Small intestine (tissue), 7 donors: ENCODE measurements at regions not wholly inside any gene's neighbourhood (a gene's known extent, or its start where the extent isn't known, plus 50 kb on each side); places are given as distances from the start of the nearest gene placed in this dataset.
A peak's percentile ranks its signal among the peaks of the same experiment; 100 is the strongest.

Experiments
- DNase-seq, 2 donors: peaks; one replicate each; pipeline versions ENCODE4 v3.0.0 to v3.0.0-alpha.2; 2013
- FAIRE-seq: peaks from 2 replicates; lab custom pipeline; 2012; peaks lifted over from hg19 to GRCh38; lab: Jason Lieb, UNC
- H3K27ac ChIP-seq, 3 donors: one replicate each; pipeline ENCODE4 v1.5.1; 2013; ENCODE audit warnings: low read length in 2 of 3, mild to moderate bottlenecking in 2 of 3, control low read depth in 1 of 3, inconsistent platforms in 1 of 3, low read depth in 1 of 3, moderate library complexity in 1 of 3
- H3K27me3 ChIP-seq, 3 donors: one replicate each; pipeline ENCODE4 v1.6.1; 2013; ENCODE audit warnings: low read length in 3 of 3, inconsistent platforms in 1 of 3; ENCODE audit not compliant: control insufficient read depth in 3 of 3, insufficient read depth in 3 of 3
- H3K36me3 ChIP-seq, 3 donors: one replicate each; pipeline ENCODE4 v1.6.1; 2013; ENCODE audit warnings: low read length in 3 of 3, inconsistent platforms in 1 of 3, low read depth in 1 of 3, mild to moderate bottlenecking in 1 of 3, moderate library complexity in 1 of 3; ENCODE audit not compliant: control insufficient read depth in 3 of 3, insufficient read depth in 2 of 3
- H3K4me1 ChIP-seq, 3 donors: one replicate each; pipeline ENCODE4 v1.6.1; 2013; ENCODE audit warnings: low read length in 2 of 3, inconsistent platforms in 1 of 3, low read depth in 1 of 3, mild to moderate bottlenecking in 1 of 3, moderate library complexity in 1 of 3; ENCODE audit not compliant: control insufficient read depth in 3 of 3, insufficient read depth in 2 of 3
- H3K4me3 ChIP-seq, 3 donors: one replicate each; pipeline ENCODE4 v1.5.1; 2013; ENCODE audit warnings: low read length in 3 of 3, control low read depth in 1 of 3, inconsistent platforms in 1 of 3, low read depth in 1 of 3, mild to moderate bottlenecking in 1 of 3, moderate library complexity in 1 of 3
- H3K9me3 ChIP-seq, 2 donors: one replicate each; pipeline ENCODE4 v1.6.1; 2013; ENCODE audit warnings: low read depth in 1 of 2, low read length in 1 of 2; ENCODE audit not compliant: control insufficient read depth in 2 of 2, insufficient read depth in 1 of 2
- WGBS, 3 donors: extraction: QIAGEN DNeasy Blood & Tissue Kit; methylation state at CpG; one replicate each; pipeline ENCODE4 v1.1.7; 2013; 5-methylcytosine and 5-hydroxymethylcytosine counted together
- donor health status: healthy with polysubstance abuse.
- donor health status: control.
- donor health status: control.
- donor health status: Bipolar disorder and iron deficiency.
- donor health status: healthy.

GRCh38 chr5:175785681-175786080 is 85.7 kb upstream of the CPLX2 start:
- H3K4me3 ChIP-seq = no peak overlapping the region
- H3K4me1 ChIP-seq = no peaks in the 10 kb centered on the region
- no peaks in the 10 kb centered on the region for H3K36me3 ChIP-seq
- FAIRE-seq (no peak), DNase-seq (no peak)
- peaks cover 0 to 3% (median 0%) of the 10 kb centered on the region in 3 donors for H3K27me3 ChIP-seq
- no peaks in the 10 kb centered on the region for H3K9me3 ChIP-seq
- no peak overlapping the region for H3K27ac ChIP-seq

GRCh38 chr5:175788155-175788787 is 83.1 kb upstream of the CPLX2 start:
- H3K27me3 ChIP-seq = peaks cover 0 to 3% (median 0%) of the 10 kb centered on the region in 3 donors
- H3K9me3 ChIP-seq = no peaks in the 10 kb centered on the region
- no peaks in the 10 kb centered on the region for H3K36me3 ChIP-seq
- 61 to 80% (median 76%) methylated on average over 9 of the region's 9 CpGs for WGBS, 3 donors
- no peak overlapping the region for H3K4me3 ChIP-seq
- no peaks in the 10 kb centered on the region for H3K4me1 ChIP-seq
- DNase-seq = no peak
- FAIRE-seq = no peak
- no peak overlapping the region for H3K27ac ChIP-seq

- FAIRE-seq (no peak), DNase-seq (no peak)
- peaks cover 0 to 5% (median 0%) of the 10 kb centered on the region in 3 donors for H3K27me3 ChIP-seq
- no peaks in the 10 kb centered on the region for H3K36me3 ChIP-seq
- H3K4me3 ChIP-seq = no peak overlapping the region
- no peaks in the 10 kb centered on the region for H3K4me1 ChIP-seq
- H3K9me3 ChIP-seq = no peaks in the 10 kb centered on the region
- no peak overlapping the region for H3K27ac ChIP-seq
These were observed 81.7 kb upstream of the CPLX2 start for GRCh38 chr5:175789670-175790069.

- WGBS, 3 donors = 37 to 55% (median 43%) methylated on average over 4 of the region's 4 CpGs
These were observed 80.6 kb upstream of the CPLX2 start for GRCh38 chr5:175790796-175791195.

GRCh38 chr5:175795959-175796358 is 75.4 kb upstream of the CPLX2 start:
- peaks cover 3 to 21% (median 7%) of the 10 kb centered on the region in 3 donors for H3K27me3 ChIP-seq
- H3K36me3 ChIP-seq = no peaks in the 10 kb centered on the region
- H3K9me3 ChIP-seq = no peaks in the 10 kb centered on the region
- DNase-seq (no peak), FAIRE-seq (no peak)
- H3K27ac ChIP-seq = no peak overlapping the region
- H3K4me1 ChIP-seq = peaks cover 0 to 5% (median 0%) of the 10 kb centered on the region in 3 donors
- H3K4me3 ChIP-seq = no peak overlapping the region
- WGBS, 3 donors = 65 to 71% (median 71%) methylated on average over 3 of the region's 3 CpGs

More at GRCh38 chr5:175790796-175791195, 80.6 kb upstream of the CPLX2 start:
- no peak for FAIRE-seq
- DNase-seq = no peak
- H3K4me1 ChIP-seq = no peaks in the 10 kb centered on the region
- no peak overlapping the region for H3K27ac ChIP-seq
- peaks cover 0 to 5% (median under 1%) of the 10 kb centered on the region in 3 donors for H3K27me3 ChIP-seq
- no peaks in the 10 kb centered on the region for H3K36me3 ChIP-seq
- H3K9me3 ChIP-seq = no peaks in the 10 kb centered on the region
- H3K4me3 ChIP-seq = no peak overlapping the region

GRCh38 chr5:175796536-175797499 is 74.6 kb upstream of the CPLX2 start:
- Histone ChIP-seq H3K4me3 (no peak overlapping the region), H3K36me3 (no peaks in the 10 kb centered on the region), H3K4me1 (peaks cover 0 to 5% (median 0%) of the 10 kb centered on the region in 3 donors), H3K27me3 (peaks cover 3 to 21% (median 7%) of the 10 kb centered on the region in 3 donors), H3K27ac (peak overlapping the region in 1 of 3 donors; percentile 42), H3K9me3 (no peaks in the 10 kb centered on the region)
- WGBS, 3 donors = 2 to 6% (median 5%) methylated on average over 88 to 108 of the region's 108 CpGs
- FAIRE-seq (no peak), DNase-seq (peak; percentile 55 to 95)

GRCh38 chr5:175797521-175798038 is 73.8 kb upstream of the CPLX2 start:
- Histone ChIP-seq H3K27me3 (peaks cover 3 to 21% (median 7%) of the 10 kb centered on the region in 3 donors), H3K9me3 (no peaks in the 10 kb centered on the region), H3K27ac (peak overlapping the region in 1 of 3 donors; percentile 42), H3K4me1 (peaks cover 0 to 5% (median 0%) of the 10 kb centered on the region in 3 donors), H3K4me3 (no peak overlapping the region), H3K36me3 (no peaks in the 10 kb centered on the region)
- DNase-seq (peak in 1 of 2 donors; percentile 15), FAIRE-seq (no peak)
- 1 to 4% (median 2%) methylated on average over 27 of the region's 27 CpGs for WGBS, 3 donors

- H3K27me3 ChIP-seq = peaks cover 3 to 21% (median 8%) of the 10 kb centered on the region in 3 donors
- no peaks in the 10 kb centered on the region for H3K36me3 ChIP-seq
- H3K4me3 ChIP-seq = no peak overlapping the region
- WGBS, 3 donors = 94 to 100% (median 100%) methylated on average over 2 of the region's 2 CpGs
- FAIRE-seq = no peak
- H3K4me1 ChIP-seq = peaks cover 0 to 5% (median 0%) of the 10 kb centered on the region in 3 donors
- no peaks in the 10 kb centered on the region for H3K9me3 ChIP-seq
- H3K27ac ChIP-seq = no peak overlapping the region
- DNase-seq = no peak
These were observed 72.8 kb upstream of the CPLX2 start for GRCh38 chr5:175798626-175799025.
